ENCODE measurements at regions not wholly inside any gene's neighbourhood (a gene's known extent, or its start where the extent isn't known, plus 50 kb on each side); places are given as distances from the start of the nearest gene placed in this dataset.
"Not testable (repeated sequence)": the region's sequence is repeated elsewhere in the genome, so short reads cannot be mapped to it uniquely, and the experiment has no call there.

- peak; percentile 75 for DNase-seq (ENCODE audit: low spot score)
Measured at GRCh38 chr13:59409211-59409610, 754.5 kb downstream of the DIAPH3 start.

GRCh38 chr13:59409634-59410200 is 754.0 kb downstream of the DIAPH3 start:
- DNase-seq (ENCODE audit: low spot score), result no peak

GRCh38 chr13:59413126-59413525 is 750.6 kb downstream of the DIAPH3 start:
- DNase-seq (ENCODE audit: low spot score), result no peak

- no peak for DNase-seq (ENCODE audit: low spot score)
Measured at GRCh38 chr13:59414006-59414405, 749.7 kb downstream of the DIAPH3 start.

- no peak for DNase-seq (ENCODE audit: low spot score)
Measured at GRCh38 chr13:59415498-59415897, 748.2 kb downstream of the DIAPH3 start.

GRCh38 chr13:59416561-59416960 is 747.2 kb downstream of the DIAPH3 start:
- no peak for DNase-seq (ENCODE audit: low spot score)

- no peak for DNase-seq (ENCODE audit: low spot score)
Measured at GRCh38 chr13:59422646-59423045, 741.1 kb downstream of the DIAPH3 start.

- DNase-seq (ENCODE audit: low spot score), result no peak
Measured at GRCh38 chr13:59423708-59424340, 739.9 kb downstream of the DIAPH3 start.

- DNase-seq (ENCODE audit: low spot score), result no peak
Measured at GRCh38 chr13:59424661-59425060, 739.1 kb downstream of the DIAPH3 start.

- DNase-seq (ENCODE audit: low spot score), result no peak
Measured at GRCh38 chr13:59425211-59425741, 738.5 kb downstream of the DIAPH3 start.

- no peak for DNase-seq (ENCODE audit: low spot score)
Measured at GRCh38 chr13:59435024-59435423, 728.7 kb downstream of the DIAPH3 start.

GRCh38 chr13:59437544-59438301 is 726.0 kb downstream of the DIAPH3 start:
- DNase-seq (ENCODE audit: low spot score), result no peak

GRCh38 chr13:59439776-59440428 is 723.8 kb downstream of the DIAPH3 start:
- DNase-seq (ENCODE audit: low spot score), result no peak

GRCh38 chr13:59441068-59441467 is 722.7 kb downstream of the DIAPH3 start:
- not testable (repeated sequence) for DNase-seq (ENCODE audit: low spot score)

- DNase-seq (ENCODE audit: low spot score), result no peak
Measured at GRCh38 chr13:59441596-59442280, 722.0 kb downstream of the DIAPH3 start.

- no peak for DNase-seq (ENCODE audit: low spot score)
Measured at GRCh38 chr13:59442461-59442860, 721.3 kb downstream of the DIAPH3 start.

GRCh38 chr13:59442944-59443486 is 720.7 kb downstream of the DIAPH3 start:
- no peak for DNase-seq (ENCODE audit: low spot score)

- DNase-seq (ENCODE audit: low spot score), result no peak
Measured at GRCh38 chr13:59444210-59444857, 719.4 kb downstream of the DIAPH3 start.

GRCh38 chr13:59445812-59446211 is 717.9 kb downstream of the DIAPH3 start:
- no peak for DNase-seq (ENCODE audit: low spot score)

- no peak for DNase-seq (ENCODE audit: low spot score)
Measured at GRCh38 chr13:59446391-59446790, 717.3 kb downstream of the DIAPH3 start.

- no peak for DNase-seq (ENCODE audit: low spot score)
Measured at GRCh38 chr13:59447031-59447430, 716.7 kb downstream of the DIAPH3 start.

Data from left forelimb (tissue), 1 donor.